ENCODE measurements at regions not wholly inside any gene's neighbourhood (a gene's known extent, or its start where the extent isn't known, plus 50 kb on each side); places are given as distances from the start of the nearest gene placed in this dataset.

- no peaks in the 10 kb centered on the region for H3K36me3 ChIP-seq (replicated peaks in 1 of 2; ENCODE audit: control extremely low read depth in 1 of 2, control insufficient read depth in 1 of 2, extremely low read depth in 1 of 2, insufficient read depth in 2 of 2, low read length in 1 of 2)
- DNase-seq, result no peak
- no peaks in the 10 kb centered on the region for H3K9me3 ChIP-seq (ENCODE audit: control extremely low read depth in 1 of 3, control insufficient read depth in 2 of 3, insufficient read depth in 1 of 3, low read length in 2 of 3)
- H3K27ac ChIP-seq (ENCODE audit: low read length in 2 of 2), result no peak overlapping the region
- H3K9me3 Mint-ChIP-seq (ENCODE audit: insufficient read depth), result no peaks in the 10 kb centered on the region
- ChIA-PET CTCF (no interaction called here), POLR2A (no interaction called here)
- H3K4me2 ChIP-seq (replicated peaks; ENCODE audit: low read depth, low read length, poor library complexity, severe bottlenecking), result no peak overlapping the region
- no peak overlapping the region for H3K9ac ChIP-seq (ENCODE audit: low read length)
- no peaks in the 10 kb centered on the region for H3K27me3 ChIP-seq (replicated peaks in 1 of 4; ENCODE audit: control extremely low read depth in 1 of 4, control insufficient read depth in 3 of 4, insufficient read depth in 4 of 4, low read length in 3 of 4)
- no peak overlapping the region for H3K4me3 ChIP-seq (ENCODE audit: control extremely low read depth in 1 of 5, extremely low read depth in 1 of 5, insufficient read depth in 1 of 5, low read depth in 2 of 5, low read length in 4 of 5)
- H3K79me2 ChIP-seq (ENCODE audit: control insufficient read depth, insufficient read depth, low read length), result no peaks in the 10 kb centered on the region
- no peaks in the 10 kb centered on the region for H4K20me1 ChIP-seq (ENCODE audit: control insufficient read depth, insufficient read depth, low read length, poor library complexity, severe bottlenecking)
- H3K4me1 Mint-ChIP-seq, result no peaks in the 10 kb centered on the region
- H3K4me1 ChIP-seq (ENCODE audit: control insufficient read depth in 2 of 2, insufficient read depth in 2 of 2, low read length in 2 of 2), result no peaks in the 10 kb centered on the region
- H3K27ac Mint-ChIP-seq, result no peak overlapping the region
- intact Hi-C loops (cut with micrococcal nuclease), result no loop called here
- H2AFZ ChIP-seq (ENCODE audit: insufficient read depth, low read depth, low read length, poor library complexity, severe bottlenecking), result no peak overlapping the region
- no peak for ATAC-seq (ENCODE audit: low read depth)
- no peaks in the 10 kb centered on the region for H3K27me3 Mint-ChIP-seq
- TF ChIP-seq CTCF (IDR thresholded peaks at IDR 0.05) (no peak), EZH2 (IDR thresholded peaks at IDR 0.05; ENCODE audit: borderline replicate concordance, insufficient read depth, low read depth, low read length, poor library complexity, severe bottlenecking) (no peak)
- no peak overlapping the region for H3K4me3 Mint-ChIP-seq
These were observed 403.3 kb downstream of the HGF start for GRCh38 chr7:81366546-81366945.

- Histone ChIP-seq H4K20me1 (ENCODE audit: control insufficient read depth, insufficient read depth, low read length, poor library complexity, severe bottlenecking) (no peaks in the 10 kb centered on the region), H3K9me3 (ENCODE audit: control extremely low read depth in 1 of 3, control insufficient read depth in 2 of 3, insufficient read depth in 1 of 3, low read length in 2 of 3) (no peaks in the 10 kb centered on the region), H3K36me3 (replicated peaks in 1 of 2; ENCODE audit: control extremely low read depth in 1 of 2, control insufficient read depth in 1 of 2, extremely low read depth in 1 of 2, insufficient read depth in 2 of 2, low read length in 1 of 2) (no peaks in the 10 kb centered on the region), H3K4me1 (ENCODE audit: control insufficient read depth in 2 of 2, insufficient read depth in 2 of 2, low read length in 2 of 2) (no peaks in the 10 kb centered on the region), H2AFZ (ENCODE audit: insufficient read depth, low read depth, low read length, poor library complexity, severe bottlenecking) (no peak overlapping the region), H3K4me2 (replicated peaks; ENCODE audit: low read depth, low read length, poor library complexity, severe bottlenecking) (no peak overlapping the region), H3K9ac (ENCODE audit: low read length) (no peak overlapping the region), H3K27me3 (replicated peaks in 1 of 4; ENCODE audit: control extremely low read depth in 1 of 4, control insufficient read depth in 3 of 4, insufficient read depth in 4 of 4, low read length in 3 of 4) (no peaks in the 10 kb centered on the region), H3K27ac (ENCODE audit: low read length in 2 of 2) (no peak overlapping the region), H3K4me3 (ENCODE audit: control extremely low read depth in 1 of 5, extremely low read depth in 1 of 5, insufficient read depth in 1 of 5, low read depth in 2 of 5, low read length in 4 of 5) (no peak overlapping the region), H3K79me2 (ENCODE audit: control insufficient read depth, insufficient read depth, low read length) (no peaks in the 10 kb centered on the region)
- ChIA-PET CTCF (no interaction called here), POLR2A (no interaction called here)
- Mint-ChIP-seq H3K27me3 (no peaks in the 10 kb centered on the region), H3K4me1 (no peaks in the 10 kb centered on the region), H3K4me3 (no peak overlapping the region), H3K9me3 (ENCODE audit: insufficient read depth) (no peaks in the 10 kb centered on the region), H3K27ac (no peak overlapping the region)
- no peak for DNase-seq
- intact Hi-C loops (cut with micrococcal nuclease), result no loop called here
- no peak for ATAC-seq (ENCODE audit: low read depth)
- no peak for TF ChIP-seq CTCF (IDR thresholded peaks at IDR 0.05)
- no peak for TF ChIP-seq EZH2 (IDR thresholded peaks at IDR 0.05; ENCODE audit: borderline replicate concordance, insufficient read depth, low read depth, low read length, poor library complexity, severe bottlenecking)
- 75% methylated on average over 2 of the region's 2 CpGs for WGBS (ENCODE audit: insufficient coverage)
These were observed 408.0 kb downstream of the HGF start for GRCh38 chr7:81361769-81362312.

All from B cell (primary cell).